ENCODE measurements at regions not wholly inside any gene's neighbourhood (a gene's known extent, or its start where the extent isn't known, plus 50 kb on each side); places are given as distances from the start of the nearest gene placed in this dataset.

GRCh38 chr16:48997946-48998345 lies 283.7 kb downstream of the CBLN1 start:
- no peaks in the 10 kb centered on the region for H3K9me3 ChIP-seq
- DNase-seq = no peak
- H3K4me3 ChIP-seq (ENCODE audit: low read depth, low read length) = no peak overlapping the region
- no TSS peak for BruUV-seq (replicated peaks)
- no peak for TF ChIP-seq CTCF (IDR thresholded peaks at IDR 0.05; ENCODE audit: insufficient read depth in 1 of 2, low read depth in 1 of 2, low read length in 1 of 2, severe bottlenecking in 1 of 2, unreplicated experiment in 1 of 2)
- CTCF ChIA-PET = no interaction called here
- Mint-ChIP-seq H3K27me3 (ENCODE audit: insufficient read depth, unreplicated experiment) (peaks cover 2% of the 10 kb centered on the region), H3K27ac (ENCODE audit: unreplicated experiment) (no peak overlapping the region), H3K4me3 (ENCODE audit: unreplicated experiment) (no peak overlapping the region), H3K36me3 (ENCODE audit: insufficient read depth, unreplicated experiment) (no peaks in the 10 kb centered on the region), H3K4me1 (ENCODE audit: low read depth, unreplicated experiment) (peaks cover 15% of the 10 kb centered on the region), H3K9me3 (ENCODE audit: unreplicated experiment) (no peaks in the 10 kb centered on the region)
- peaks cover 12% of the 10 kb centered on the region for H3K4me1 ChIP-seq
- no peaks in the 10 kb centered on the region for H3K27me3 ChIP-seq (replicated peaks; ENCODE audit: control insufficient read depth, insufficient read depth, low read length)
- intact Hi-C loops (cut with micrococcal nuclease; ENCODE audit: unreplicated experiment) = loop anchor here (2.0 kb wide), 1 partner anchor 311 kb away; no protein-coding TSS in a partner anchor
- no peaks in the 10 kb centered on the region for H3K36me3 ChIP-seq (ENCODE audit: control insufficient read depth, insufficient read depth, low read length)
- POLR2A ChIA-PET = no interaction called here

- intact Hi-C loops (cut with micrococcal nuclease; ENCODE audit: unreplicated experiment) = no loop called here
- CTCF ChIA-PET = no interaction called here
- no peak overlapping the region for H3K27ac Mint-ChIP-seq (ENCODE audit: unreplicated experiment)
Measured at GRCh38 chr16:48997081-48997615, 284.5 kb downstream of the CBLN1 start.

GRCh38 chr16:48978501-48978900 lies 303.1 kb downstream of the CBLN1 start:
- ChIA-PET CTCF (no interaction called here), POLR2A (no interaction called here)
- Histone ChIP-seq H3K4me1 (no peaks in the 10 kb centered on the region), H3K4me3 (ENCODE audit: low read depth, low read length) (no peak overlapping the region), H3K27me3 (replicated peaks; ENCODE audit: control insufficient read depth, insufficient read depth, low read length) (no peaks in the 10 kb centered on the region), H3K36me3 (ENCODE audit: control insufficient read depth, insufficient read depth, low read length) (no peaks in the 10 kb centered on the region), H3K9me3 (no peaks in the 10 kb centered on the region)
- Mint-ChIP-seq H3K27ac (ENCODE audit: unreplicated experiment) (no peak overlapping the region), H3K4me1 (ENCODE audit: low read depth, unreplicated experiment) (no peaks in the 10 kb centered on the region), H3K36me3 (ENCODE audit: insufficient read depth, unreplicated experiment) (no peaks in the 10 kb centered on the region), H3K9me3 (ENCODE audit: unreplicated experiment) (no peaks in the 10 kb centered on the region), H3K27me3 (ENCODE audit: insufficient read depth, unreplicated experiment) (peaks cover 3% of the 10 kb centered on the region), H3K4me3 (ENCODE audit: unreplicated experiment) (no peak overlapping the region)
- DNase-seq = no peak
- no TSS peak for BruUV-seq (replicated peaks)
- TF ChIP-seq CTCF (IDR thresholded peaks at IDR 0.05; ENCODE audit: insufficient read depth in 1 of 2, low read depth in 1 of 2, low read length in 1 of 2, severe bottlenecking in 1 of 2, unreplicated experiment in 1 of 2) = no peak
- intact Hi-C loops (cut with micrococcal nuclease; ENCODE audit: unreplicated experiment) = no loop called here

More at GRCh38 chr16:48997081-48997615, 284.5 kb downstream of the CBLN1 start:
- no peak overlapping the region for H3K4me3 ChIP-seq (ENCODE audit: low read depth, low read length)
- H3K27me3 Mint-ChIP-seq (ENCODE audit: insufficient read depth, unreplicated experiment) = peaks cover 2% of the 10 kb centered on the region
- POLR2A ChIA-PET = no interaction called here
- H3K4me1 ChIP-seq = peaks cover 12% of the 10 kb centered on the region
- no peaks in the 10 kb centered on the region for H3K27me3 ChIP-seq (replicated peaks; ENCODE audit: control insufficient read depth, insufficient read depth, low read length)
- H3K9me3 Mint-ChIP-seq (ENCODE audit: unreplicated experiment) = no peaks in the 10 kb centered on the region
- no peak for DNase-seq
- no peak overlapping the region for H3K4me3 Mint-ChIP-seq (ENCODE audit: unreplicated experiment)
- H3K36me3 ChIP-seq (ENCODE audit: control insufficient read depth, insufficient read depth, low read length) = no peaks in the 10 kb centered on the region
- no TSS peak for BruUV-seq (replicated peaks)
- TF ChIP-seq CTCF (IDR thresholded peaks at IDR 0.05; ENCODE audit: insufficient read depth in 1 of 2, low read depth in 1 of 2, low read length in 1 of 2, severe bottlenecking in 1 of 2, unreplicated experiment in 1 of 2) = no peak
- H3K4me1 Mint-ChIP-seq (ENCODE audit: low read depth, unreplicated experiment) = peaks cover 15% of the 10 kb centered on the region
- no peaks in the 10 kb centered on the region for H3K36me3 Mint-ChIP-seq (ENCODE audit: insufficient read depth, unreplicated experiment)
- no peaks in the 10 kb centered on the region for H3K9me3 ChIP-seq

Data from Caco-2 (cell line).